ENCODE measurements at regions not wholly inside any gene's neighbourhood (a gene's known extent, or its start where the extent isn't known, plus 50 kb on each side); places are given as distances from the start of the nearest gene placed in this dataset.

GRCh38 chr16:51960931-51961330 lies 586.0 kb downstream of the TOX3 start:
- TF ChIP-seq FOSL1 (IDR thresholded peaks at IDR 0.05; ENCODE audit: low read depth): no peak
- TF ChIP-seq CTCF (IDR thresholded peaks at IDR 0.05 in 2 of 3, conservative IDR thresholded peaks at IDR 0.05 in 1 of 3; ENCODE audit: borderline replicate concordance in 1 of 3, insufficient read depth in 1 of 3, low read depth in 2 of 3, low read length in 2 of 3): no peak
